Motor neuron (in vitro differentiated cells): ENCODE measurements at regions not wholly inside any gene's neighbourhood (a gene's known extent, or its start where the extent isn't known, plus 50 kb on each side); places are given as distances from the start of the nearest gene placed in this dataset.
A peak's percentile ranks its signal among the peaks of the same experiment; 100 is the strongest.

Source experiments
- ATAC-seq, 8 experiments: fragments of 200-7000 bp; cut with Tn5 transposase; replicated peaks in 6 of 8; 2 replicates each; pipeline ENCODE4 v1.8.0; 2021; ENCODE audit warnings: mild to moderate bottlenecking in 8 of 8, moderate library complexity in 8 of 8
- H3K27ac ChIP-seq, 2 donors: fragments of 250-450 bp; sonication (Bioruptor Pico); 2 replicates each; pipeline ENCODE4 v1.9.0; 2021; ENCODE audit warnings: antibody characterized with exemption in 2 of 2, mild to moderate bottlenecking in 2 of 2, moderate library complexity in 1 of 2
- H3K4me1 ChIP-seq, 2 donors: fragments of 250-450 bp; sonication (Bioruptor Pico); replicated peaks in 1 of 2; 2 replicates each; pipeline ENCODE4 v1.6.1; 2021; ENCODE audit warnings: antibody characterized with exemption in 2 of 2, mild to moderate bottlenecking in 2 of 2, moderate library complexity in 1 of 2
- H3K4me3 ChIP-seq, 5 donors: fragments of 250-450 bp; sonication (Bioruptor Pico); 2 replicates each; pipeline ENCODE4 v1.9.0; 2021; ENCODE audit warnings: antibody characterized with exemption in 5 of 5, mild to moderate bottlenecking in 5 of 5, moderate library complexity in 4 of 5
- WGBS, 10 experiments: fragments of 450-650 bp; shearing (Covaris generic); methylation state at CpG; one replicate each; pipeline ENCODE4 v1.0.0; 2022; 5-methylcytosine and 5-hydroxymethylcytosine counted together
- in situ Hi-C, 9 experiments: fragments of 400-800 bp; cut with MboI; loops; one replicate each; pipeline ENCODE4 v1.15.0; 2021; ENCODE audit warnings: low sequenced_read_pairs in 9 of 9, low pct_unique_long_range_greater_than_20kb in 2 of 9; ENCODE audit not compliant: unreplicated experiment in 9 of 9

GRCh38 chr12:92625639-92626310 is 77.0 kb upstream of the PLEKHG7 start:
- no peak for ATAC-seq
- no peak overlapping the region for H3K27ac ChIP-seq
- no peak overlapping the region for H3K4me3 ChIP-seq
- WGBS, 10 experiments: 52 to 100% (median 78%) methylated on average over 1 to 3 of the region's 3 CpGs; no CpG with 5 or more reads in 1 of the 10 experiments
- H3K4me1 ChIP-seq: peaks cover 7 to 9% of the 10 kb centered on the region in 2 donors
- in situ Hi-C loops: loop anchor here in 1 of 9 experiments (25.0 kb wide), 1 partner anchor 1263 kb away; no protein-coding TSS in a partner anchor

- ATAC-seq: peak in 1 of 8 experiments; percentile 26
Observed at GRCh38 chr12:92624236-92624635, 78.6 kb upstream of the PLEKHG7 start.

DNA sequence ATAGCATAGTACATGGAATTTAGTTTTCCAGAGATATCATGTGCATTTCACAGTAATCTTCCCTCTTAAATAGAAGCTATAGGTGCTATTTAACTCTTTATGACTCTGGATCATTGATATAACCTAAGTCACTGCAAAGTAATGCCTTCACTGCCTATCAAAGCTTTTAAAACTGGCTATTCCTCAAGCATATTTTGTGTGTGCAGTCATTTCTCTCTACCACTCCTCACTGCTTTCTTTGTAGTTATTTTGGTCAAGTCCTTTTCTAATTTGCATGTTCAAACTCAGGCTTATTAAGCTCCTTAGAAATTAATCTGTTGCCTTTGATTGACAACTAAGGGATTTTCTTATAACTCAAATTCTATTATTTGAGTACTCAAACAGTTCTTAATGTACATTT is 79.4 kb upstream of the PLEKHG7 start:
- no peak for ATAC-seq
- in situ Hi-C loops: no loop called here
- Histone ChIP-seq H3K27ac (no peak overlapping the region), H3K4me3 (no peak overlapping the region), H3K4me1 (no peaks in the 10 kb centered on the region)

More at GRCh38 chr12:92624236-92624635, 78.6 kb upstream of the PLEKHG7 start:
- in situ Hi-C loops: no loop called here
- 8 to 100% (median 87%) methylated on average over 1 of the region's 1 CpG for WGBS, 10 experiments
- Histone ChIP-seq H3K4me3 (no peak overlapping the region), H3K27ac (no peak overlapping the region), H3K4me1 (peaks cover 1 to 2% of the 10 kb centered on the region in 2 donors)

DNA sequence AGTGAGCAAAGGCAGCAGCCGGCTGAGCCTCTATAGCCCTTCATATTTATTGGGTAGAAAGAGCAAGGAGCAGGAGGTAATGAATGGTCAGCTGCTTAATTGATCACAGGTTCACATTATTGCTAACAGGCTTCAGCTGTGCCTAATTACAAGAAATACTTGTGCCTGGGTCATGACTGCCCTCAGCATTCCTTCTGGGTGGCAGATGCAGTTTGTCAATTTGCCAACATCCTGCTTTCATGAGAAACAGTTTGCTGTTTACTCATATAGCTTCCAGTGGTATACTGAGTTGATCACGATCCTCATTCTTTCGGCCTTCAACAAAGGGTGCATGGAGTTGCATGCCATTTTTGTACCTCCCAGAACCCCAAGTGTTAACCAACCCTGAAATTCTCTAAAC is 81.0 kb upstream of the PLEKHG7 start:
- in situ Hi-C loops: no loop called here
- H3K4me3 ChIP-seq: no peak overlapping the region
- no peak overlapping the region for H3K27ac ChIP-seq
- no peak for ATAC-seq
- WGBS, 10 experiments: 40 to 97% (median 77%) methylated on average over 1 to 3 of the region's 3 CpGs; no CpG with 5 or more reads in 2 of the 10 experiments
- H3K4me1 ChIP-seq: no peaks in the 10 kb centered on the region

GRCh38 chr12:92621312-92621711 is 81.5 kb upstream of the PLEKHG7 start:
- ATAC-seq: no peak
- no peaks in the 10 kb centered on the region for H3K4me1 ChIP-seq
- H3K27ac ChIP-seq: no peak overlapping the region
- WGBS, 10 experiments: 80 to 100% (median 99%) methylated on average over 1 to 4 of the region's 4 CpGs
- in situ Hi-C loops: no loop called here
- H3K4me3 ChIP-seq: no peak overlapping the region

DNA sequence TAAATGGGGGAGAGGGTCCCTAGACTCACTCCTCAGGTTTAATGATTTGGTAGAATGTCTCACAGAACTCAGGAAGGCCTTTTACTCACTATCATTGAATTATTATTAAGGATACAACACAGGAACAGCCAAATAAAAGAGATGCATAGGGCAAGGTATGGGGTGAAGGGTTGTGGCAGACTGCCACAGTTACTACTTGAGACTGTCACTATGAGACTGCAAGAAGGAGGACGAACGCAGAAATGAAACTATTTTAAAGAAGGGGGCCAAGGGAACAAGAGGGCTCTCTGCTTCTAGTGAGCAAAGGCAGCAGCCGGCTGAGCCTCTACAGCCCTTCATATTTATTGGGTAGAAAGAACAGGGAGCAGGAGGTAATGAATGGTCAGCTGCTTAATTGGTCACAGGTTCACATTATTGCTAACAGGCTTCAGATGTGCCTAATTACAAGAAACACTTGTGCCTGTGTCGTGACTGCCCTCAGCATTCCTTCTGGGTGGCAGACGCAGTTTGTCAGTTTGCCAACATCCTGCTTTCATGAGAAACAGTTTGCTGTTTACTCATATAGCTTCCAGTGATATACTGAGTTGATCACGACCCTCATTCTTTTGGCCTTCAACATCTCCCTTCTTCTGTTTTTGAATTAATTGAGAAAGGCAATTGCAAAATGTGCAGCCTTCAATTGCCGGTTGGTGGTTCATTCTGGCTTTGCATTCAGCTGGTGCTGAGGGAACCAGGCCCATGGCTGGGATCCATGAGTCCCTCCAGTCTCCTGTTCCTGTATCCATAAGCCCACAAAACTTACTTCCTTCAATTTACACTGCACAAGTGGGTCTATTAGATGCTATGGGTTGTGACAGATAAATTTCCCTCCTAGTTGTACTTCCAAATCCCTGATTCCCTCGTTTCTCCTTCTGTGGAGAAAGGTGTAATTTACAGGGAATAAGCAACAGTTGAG is 82.8 kb upstream of the PLEKHG7 start:
- no peak for ATAC-seq
- no peak overlapping the region for H3K27ac ChIP-seq
- H3K4me3 ChIP-seq: no peak overlapping the region
- 18 to 100% (median 70%) methylated on average over 1 to 5 of the region's 8 CpGs for WGBS, 10 experiments
- H3K4me1 ChIP-seq: no peaks in the 10 kb centered on the region
- in situ Hi-C loops: no loop called here

GRCh38 chr12:92619026-92619425 is 83.8 kb upstream of the PLEKHG7 start:
- no peaks in the 10 kb centered on the region for H3K4me1 ChIP-seq
- in situ Hi-C loops: no loop called here
- H3K27ac ChIP-seq: no peak overlapping the region
- WGBS, 10 experiments: 57 to 100% (median 100%) methylated on average over 1 to 2 of the region's 2 CpGs; no CpG with 5 or more reads in 5 of the 10 experiments
- H3K4me3 ChIP-seq: no peak overlapping the region
- no peak for ATAC-seq

- no peak overlapping the region for H3K27ac ChIP-seq
- ATAC-seq: no peak
- H3K4me3 ChIP-seq: no peak overlapping the region
- H3K4me1 ChIP-seq: no peaks in the 10 kb centered on the region
- 80 to 100% (median 94%) methylated on average over 1 to 2 of the region's 2 CpGs; no CpG with 5 or more reads in 1 of the 10 experiments for WGBS, 10 experiments
- in situ Hi-C loops: no loop called here
Observed at GRCh38 chr12:92615703-92616102, 87.1 kb upstream of the PLEKHG7 start.

DNA sequence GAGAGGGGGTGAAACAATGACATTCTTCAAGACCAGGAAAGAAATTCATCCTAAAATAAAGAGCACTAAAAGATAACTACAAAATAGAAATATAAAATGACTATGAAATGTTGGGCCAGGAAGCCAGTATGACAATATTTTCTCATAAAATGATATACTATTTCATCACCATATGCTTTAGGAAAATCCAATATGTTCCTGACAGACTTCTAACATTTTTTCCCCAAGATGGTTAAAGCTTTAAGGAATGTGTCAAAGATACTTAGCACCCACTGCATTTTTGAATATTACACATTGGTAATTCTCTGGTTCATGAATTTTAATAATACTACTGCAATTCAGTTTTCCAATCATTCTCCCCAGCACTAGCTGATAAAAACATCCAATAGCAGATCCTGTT is 87.7 kb upstream of the PLEKHG7 start:
- H3K4me1 ChIP-seq: no peaks in the 10 kb centered on the region
- in situ Hi-C loops: no loop called here
- ATAC-seq: no peak
- H3K27ac ChIP-seq: no peak overlapping the region
- no peak overlapping the region for H3K4me3 ChIP-seq

- in situ Hi-C loops: no loop called here
- Histone ChIP-seq H3K27ac (no peak overlapping the region), H3K4me1 (no peaks in the 10 kb centered on the region), H3K4me3 (no peak overlapping the region)
- WGBS, 10 experiments: 11 to 100% (median 85%) methylated on average over 1 to 4 of the region's 4 CpGs
- ATAC-seq: no peak
Observed at GRCh38 chr12:92614502-92614901, 88.3 kb upstream of the PLEKHG7 start.

- no peak for ATAC-seq
- H3K4me3 ChIP-seq: no peak overlapping the region
- no peak overlapping the region for H3K27ac ChIP-seq
- in situ Hi-C loops: no loop called here
- H3K4me1 ChIP-seq: no peaks in the 10 kb centered on the region
- 40 to 100% (median 97%) methylated on average over 1 to 2 of the region's 2 CpGs; no CpG with 5 or more reads in 1 of the 10 experiments for WGBS, 10 experiments
Observed at GRCh38 chr12:92614001-92614400, 88.8 kb upstream of the PLEKHG7 start.

DNA sequence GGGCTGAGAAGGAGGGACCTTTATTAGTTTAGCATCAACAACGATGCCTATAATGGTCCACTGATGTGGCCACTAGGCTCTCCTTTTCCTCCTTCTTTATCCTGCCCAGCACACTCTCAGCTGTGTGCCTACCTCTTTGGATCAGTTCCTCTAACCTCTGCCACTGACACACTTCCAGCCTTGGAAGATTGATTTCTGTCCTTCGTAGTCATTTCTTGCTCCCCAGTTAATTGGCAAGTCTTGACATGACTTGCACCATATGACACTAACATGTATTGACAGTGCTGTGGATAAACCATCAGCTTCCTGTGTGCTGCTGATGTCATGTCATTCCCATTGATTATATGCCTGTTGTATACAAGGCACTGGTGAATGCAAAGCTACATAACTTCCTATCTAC is 90.2 kb upstream of the PLEKHG7 start:
- Histone ChIP-seq H3K4me3 (no peak overlapping the region), H3K4me1 (peaks cover 0 to 8% of the 10 kb centered on the region in 2 donors), H3K27ac (no peak overlapping the region)
- no peak for ATAC-seq
- in situ Hi-C loops: no loop called here
- WGBS, 10 experiments: 80 to 100% (median 93%) methylated on average over 1 to 2 of the region's 2 CpGs; no CpG with 5 or more reads in 2 of the 10 experiments
